ENCODE measurements at regions not wholly inside any gene's neighbourhood (a gene's known extent, or its start where the extent isn't known, plus 50 kb on each side); places are given as distances from the start of the nearest gene placed in this dataset.

DNA sequence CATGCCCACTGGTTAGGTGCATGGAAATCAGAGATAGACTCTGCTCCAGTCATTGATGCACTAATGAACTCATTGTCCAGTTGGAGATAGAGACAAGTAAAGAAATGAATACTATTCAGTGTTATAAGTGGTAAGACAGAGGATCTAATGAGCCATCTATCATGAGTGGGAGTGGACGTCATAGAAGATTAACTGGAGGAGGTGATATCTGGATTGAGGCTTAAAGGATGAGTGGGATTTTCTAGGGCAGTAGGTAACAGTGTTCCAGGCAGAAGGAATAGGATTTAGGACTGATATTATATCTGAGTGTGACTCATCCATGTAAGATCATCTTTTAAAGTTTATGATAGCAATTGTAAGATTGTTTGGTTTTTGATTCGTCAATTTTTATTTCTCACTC is 152.2 kb upstream of the CSNK1A1L start:
- no peak for ATAC-seq (replicated peaks in 6 of 8)
- 36 to 96% (median 73%) methylated on average over 1 to 2 of the region's 2 CpGs; no CpG with 5 or more reads in 1 of the 10 experiments for WGBS, 10 experiments
- in situ Hi-C loops (cut with MboI; ENCODE audit: low pct_unique_long_range_greater_than_20kb in 2 of 9, low sequenced_read_pairs in 9 of 9, unreplicated experiment in 9 of 9): no loop called here

DNA sequence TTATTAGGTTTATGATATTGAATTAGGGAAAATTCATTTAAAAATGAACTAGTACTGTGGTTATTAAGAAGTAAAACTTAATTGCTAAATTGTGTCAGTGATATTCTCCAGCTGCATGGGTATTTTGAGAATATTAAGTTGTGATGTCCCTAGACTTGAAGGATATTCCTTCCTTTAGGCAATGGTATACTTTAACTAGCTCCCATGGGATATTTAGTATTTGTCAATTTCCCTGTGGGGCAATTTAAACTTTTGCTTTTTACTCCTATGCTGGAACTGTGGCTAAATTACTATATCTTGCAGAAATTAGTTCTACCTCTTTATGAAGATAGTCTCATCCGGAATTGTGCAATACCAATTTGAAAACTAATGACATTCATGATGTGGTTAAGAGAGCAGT is 151.6 kb upstream of the CSNK1A1L start:
- 20 to 100% (median 83%) methylated on average over 1 of the region's 1 CpG; no CpG with 5 or more reads in 3 of the 10 experiments for WGBS, 10 experiments
- ATAC-seq (replicated peaks in 6 of 8): no peak
- no peaks in the 10 kb centered on the region for H3K4me1 ChIP-seq (replicated peaks in 1 of 2)
- no peak overlapping the region for H3K27ac ChIP-seq
- H3K4me3 ChIP-seq: no peak overlapping the region
- in situ Hi-C loops (cut with MboI; ENCODE audit: low pct_unique_long_range_greater_than_20kb in 2 of 9, low sequenced_read_pairs in 9 of 9, unreplicated experiment in 9 of 9): no loop called here

More for the DNA sequence above, 152.2 kb upstream of the CSNK1A1L start:
- Histone ChIP-seq H3K27ac (no peak overlapping the region), H3K4me3 (no peak overlapping the region), H3K4me1 (replicated peaks in 1 of 2) (no peaks in the 10 kb centered on the region)

- Histone ChIP-seq H3K4me3 (no peak overlapping the region), H3K4me1 (replicated peaks in 1 of 2) (no peaks in the 10 kb centered on the region), H3K27ac (no peak overlapping the region)
- in situ Hi-C loops (cut with MboI; ENCODE audit: low pct_unique_long_range_greater_than_20kb in 2 of 9, low sequenced_read_pairs in 9 of 9, unreplicated experiment in 9 of 9): no loop called here
- 56 to 97% (median 87%) methylated on average over 1 to 4 of the region's 4 CpGs for WGBS, 10 experiments
- no peak for ATAC-seq (replicated peaks in 6 of 8)
Observed at GRCh38 chr13:37241786-37242185, 136.3 kb upstream of the CSNK1A1L start.

DNA sequence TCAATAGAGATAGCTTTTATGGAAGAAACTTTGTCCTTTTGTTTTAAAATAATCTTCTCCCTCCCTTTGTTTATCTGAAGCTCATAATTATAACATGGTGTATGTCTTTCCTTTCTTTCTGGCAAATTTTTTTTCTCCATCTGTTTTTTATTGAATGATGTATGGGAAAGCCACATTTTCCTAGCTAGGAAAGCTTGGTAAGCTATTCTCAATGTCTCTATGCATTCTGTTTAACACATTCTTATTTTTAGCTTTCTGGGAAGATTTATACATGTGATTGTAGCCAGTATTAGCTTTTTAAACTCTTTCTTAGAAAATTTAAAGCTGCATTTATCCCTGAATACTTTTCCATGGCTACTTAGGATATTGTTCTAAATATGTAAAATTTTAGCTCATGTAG is 124.9 kb upstream of the CSNK1A1L start:
- in situ Hi-C loops (cut with MboI; ENCODE audit: low pct_unique_long_range_greater_than_20kb in 2 of 9, low sequenced_read_pairs in 9 of 9, unreplicated experiment in 9 of 9): no loop called here
- H3K4me3 ChIP-seq: no peak overlapping the region
- no peak overlapping the region for H3K27ac ChIP-seq
- peak in 1 of 8 experiments; percentile 12 for ATAC-seq (replicated peaks in 6 of 8)
- no peaks in the 10 kb centered on the region for H3K4me1 ChIP-seq (replicated peaks in 1 of 2)

GRCh38 chr13:37229931-37230330 is 124.5 kb upstream of the CSNK1A1L start:
- in situ Hi-C loops (cut with MboI; ENCODE audit: low pct_unique_long_range_greater_than_20kb in 2 of 9, low sequenced_read_pairs in 9 of 9, unreplicated experiment in 9 of 9): no loop called here
- WGBS, 10 experiments: 0 to 67% (median 17%) methylated on average over 1 of the region's 1 CpG; no CpG with 5 or more reads in 3 of the 10 experiments

DNA sequence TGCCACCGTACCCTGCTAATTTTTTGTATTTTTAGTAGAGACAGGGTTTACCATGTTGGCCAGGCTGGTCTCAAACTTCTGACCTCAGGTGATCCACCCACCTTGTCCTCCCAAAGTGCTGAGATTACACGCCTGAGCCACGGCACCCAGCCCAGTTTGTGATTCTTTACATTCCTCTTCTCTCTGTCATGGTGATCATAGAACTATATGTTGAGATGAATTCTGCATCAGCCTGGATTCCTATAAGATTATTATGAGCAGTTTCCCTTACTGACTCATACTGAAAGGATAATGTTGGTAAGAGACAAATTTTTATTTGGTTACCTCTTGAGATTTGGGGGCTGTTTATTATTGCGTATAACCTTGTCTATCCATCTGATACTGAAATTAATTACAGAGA is 121.5 kb upstream of the CSNK1A1L start:
- H3K4me3 ChIP-seq: no peak overlapping the region
- no peaks in the 10 kb centered on the region for H3K4me1 ChIP-seq (replicated peaks in 1 of 2)
- in situ Hi-C loops (cut with MboI; ENCODE audit: low pct_unique_long_range_greater_than_20kb in 2 of 9, low sequenced_read_pairs in 9 of 9, unreplicated experiment in 9 of 9): no loop called here
- ATAC-seq (replicated peaks in 6 of 8): no peak
- WGBS, 10 experiments: 48 to 100% (median 90%) methylated on average over 1 to 3 of the region's 4 CpGs; no CpG with 5 or more reads in 2 of the 10 experiments
- H3K27ac ChIP-seq: no peak overlapping the region

More at GRCh38 chr13:37229931-37230330, 124.5 kb upstream of the CSNK1A1L start:
- no peak overlapping the region for H3K4me3 ChIP-seq
- no peak for ATAC-seq (replicated peaks in 6 of 8)
- no peak overlapping the region for H3K27ac ChIP-seq
- H3K4me1 ChIP-seq (replicated peaks in 1 of 2): no peaks in the 10 kb centered on the region

DNA sequence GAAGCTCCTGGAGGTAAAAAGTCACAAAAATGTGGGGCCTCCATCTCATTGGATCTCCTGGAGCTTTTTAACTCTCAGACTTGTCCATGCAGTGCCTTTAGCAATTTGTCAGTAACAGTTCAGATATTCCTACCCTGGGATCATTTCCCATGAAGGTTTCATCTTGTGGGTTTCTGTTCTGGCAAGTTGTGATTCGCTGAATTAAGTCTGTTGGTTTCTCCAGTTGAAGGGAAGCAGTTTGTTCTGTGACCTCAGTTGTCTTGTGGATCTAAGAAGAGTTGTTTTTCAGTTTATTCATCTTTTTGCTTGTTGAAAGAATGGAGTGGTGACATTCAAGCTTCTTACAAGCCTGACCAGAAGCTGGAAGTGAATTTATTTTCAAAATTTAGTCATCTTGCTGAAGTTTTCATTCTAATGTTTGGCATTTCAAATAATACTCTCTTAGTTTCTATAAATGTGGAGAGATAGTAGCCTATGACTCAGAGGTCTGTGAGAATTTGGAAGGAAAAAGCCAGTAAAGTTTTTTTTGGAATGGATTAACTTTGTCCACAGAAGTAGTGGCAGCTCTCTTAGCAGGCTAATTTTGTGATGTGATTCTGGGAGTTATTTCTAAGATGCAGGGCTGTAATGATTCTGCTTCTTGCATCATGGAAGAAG is 120.1 kb upstream of the CSNK1A1L start:
- no peak for ATAC-seq (replicated peaks in 6 of 8)
- in situ Hi-C loops (cut with MboI; ENCODE audit: low pct_unique_long_range_greater_than_20kb in 2 of 9, low sequenced_read_pairs in 9 of 9, unreplicated experiment in 9 of 9): no loop called here
- Histone ChIP-seq H3K4me1 (replicated peaks in 1 of 2) (no peaks in the 10 kb centered on the region), H3K4me3 (no peak overlapping the region), H3K27ac (no peak overlapping the region)
- 0 to 100% (median 81%) methylated on average over 1 of the region's 1 CpG; no CpG with 5 or more reads in 2 of the 10 experiments for WGBS, 10 experiments

- Histone ChIP-seq H3K4me1 (replicated peaks in 1 of 2) (no peaks in the 10 kb centered on the region), H3K27ac (no peak overlapping the region), H3K4me3 (no peak overlapping the region)
- no peak for ATAC-seq (replicated peaks in 6 of 8)
- WGBS, 10 experiments: 0 to 100% (median 85%) methylated on average over 1 of the region's 1 CpG; no CpG with 5 or more reads in 2 of the 10 experiments
- in situ Hi-C loops (cut with MboI; ENCODE audit: low pct_unique_long_range_greater_than_20kb in 2 of 9, low sequenced_read_pairs in 9 of 9, unreplicated experiment in 9 of 9): no loop called here
Observed at GRCh38 chr13:37216331-37216730, 110.9 kb upstream of the CSNK1A1L start.

GRCh38 chr13:37212826-37213225 is 107.4 kb upstream of the CSNK1A1L start:
- Histone ChIP-seq H3K4me1 (replicated peaks in 1 of 2) (no peaks in the 10 kb centered on the region), H3K4me3 (no peak overlapping the region), H3K27ac (no peak overlapping the region)
- in situ Hi-C loops (cut with MboI; ENCODE audit: low pct_unique_long_range_greater_than_20kb in 2 of 9, low sequenced_read_pairs in 9 of 9, unreplicated experiment in 9 of 9): no loop called here
- WGBS, 10 experiments: 11 to 100% (median 80%) methylated on average over 1 to 2 of the region's 2 CpGs
- ATAC-seq (replicated peaks in 6 of 8): no peak

DNA sequence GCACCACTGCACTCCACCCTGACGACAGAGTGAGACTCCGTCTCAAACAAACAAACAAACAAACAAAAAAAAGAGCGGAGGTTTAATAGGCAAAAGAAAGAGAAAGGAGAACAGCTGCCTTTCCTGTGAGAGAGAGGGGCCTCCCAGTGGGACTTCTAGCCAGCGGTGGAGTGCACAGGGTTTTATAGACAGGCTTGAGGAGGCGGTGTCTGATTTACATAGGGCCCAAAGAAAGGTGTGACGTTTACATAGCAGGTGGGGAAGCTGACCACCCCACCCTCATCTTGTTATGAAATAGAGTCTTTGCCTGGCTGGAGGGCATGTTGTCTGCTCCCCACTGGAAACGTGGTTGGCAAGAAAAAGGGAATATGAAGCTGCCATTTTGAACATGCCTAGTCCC is 106.0 kb upstream of the CSNK1A1L start:
- H3K4me1 ChIP-seq (replicated peaks in 1 of 2): no peaks in the 10 kb centered on the region
- ATAC-seq (replicated peaks in 6 of 8): no peak
- in situ Hi-C loops (cut with MboI; ENCODE audit: low pct_unique_long_range_greater_than_20kb in 2 of 9, low sequenced_read_pairs in 9 of 9, unreplicated experiment in 9 of 9): no loop called here
- WGBS, 10 experiments: 0 to 100% (median 81%) methylated on average over 1 to 6 of the region's 7 CpGs; no CpG with 5 or more reads in 2 of the 10 experiments
- no peak overlapping the region for H3K27ac ChIP-seq
- no peak overlapping the region for H3K4me3 ChIP-seq

GRCh38 chr13:37209621-37210580 is 104.4 kb upstream of the CSNK1A1L start:
- in situ Hi-C loops (cut with MboI; ENCODE audit: low pct_unique_long_range_greater_than_20kb in 2 of 9, low sequenced_read_pairs in 9 of 9, unreplicated experiment in 9 of 9): no loop called here
- no peak for ATAC-seq (replicated peaks in 6 of 8)
- Histone ChIP-seq H3K27ac (no peak overlapping the region), H3K4me3 (no peak overlapping the region), H3K4me1 (replicated peaks in 1 of 2) (no peaks in the 10 kb centered on the region)
- WGBS, 10 experiments: 29 to 100% (median 85%) methylated on average over 1 to 4 of the region's 4 CpGs

DNA sequence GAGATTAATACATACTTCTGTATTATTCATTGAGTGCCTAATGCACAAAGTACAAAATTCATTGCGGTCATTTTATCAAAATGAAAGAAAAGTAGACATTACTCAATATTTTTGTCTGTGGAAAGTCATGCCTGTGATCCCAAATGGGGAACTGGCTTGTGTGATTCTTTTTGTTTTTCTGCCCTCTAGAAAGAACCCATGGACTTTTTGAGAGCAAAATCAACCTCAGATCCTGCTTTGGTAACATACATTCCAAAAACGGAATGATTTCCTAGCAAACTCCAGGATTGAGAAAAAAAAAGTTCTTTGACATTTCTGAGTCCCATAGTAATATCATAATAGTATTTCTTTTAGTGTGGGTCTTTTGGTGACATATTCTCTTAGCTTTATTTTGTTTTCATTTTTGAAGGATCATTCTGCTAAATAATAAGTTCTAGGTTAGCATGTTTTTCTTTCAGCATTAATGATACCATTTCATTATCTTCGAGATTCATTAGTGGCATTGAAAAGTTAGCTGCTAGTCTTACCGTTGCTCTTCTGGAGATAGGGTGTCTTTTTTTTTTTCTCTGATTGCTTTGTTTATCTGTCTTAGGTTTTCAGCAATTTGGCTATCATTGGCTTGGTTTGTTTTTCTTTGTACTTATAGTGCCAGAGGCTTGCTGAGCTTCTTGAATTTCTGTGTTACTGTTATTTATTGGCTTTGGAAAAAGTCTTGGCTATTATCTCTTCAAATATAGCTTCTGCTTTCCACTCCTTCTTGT is 102.4 kb upstream of the CSNK1A1L start:
- ATAC-seq (replicated peaks in 6 of 8): no peak

DNA sequence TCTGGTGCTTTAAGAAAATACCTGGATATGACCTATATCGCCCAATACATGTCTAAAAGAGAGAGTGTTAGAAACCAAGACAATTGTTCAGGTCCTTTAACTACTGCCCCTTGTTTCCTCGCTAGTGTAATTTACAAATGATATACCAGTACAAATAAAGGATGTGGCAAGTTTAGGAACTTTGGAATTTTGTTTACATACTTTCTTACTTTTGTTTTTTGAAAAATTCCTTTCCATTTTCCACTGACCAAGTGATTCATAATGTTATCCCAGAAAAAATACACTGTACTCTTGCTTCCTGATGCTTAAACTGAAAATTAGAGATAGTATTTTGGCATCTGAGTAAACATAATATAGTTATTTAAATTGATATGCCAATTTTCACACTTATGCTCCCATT is 96.8 kb upstream of the CSNK1A1L start:
- in situ Hi-C loops (cut with MboI; ENCODE audit: low pct_unique_long_range_greater_than_20kb in 2 of 9, low sequenced_read_pairs in 9 of 9, unreplicated experiment in 9 of 9): no loop called here
- Histone ChIP-seq H3K4me1 (replicated peaks in 1 of 2) (no peaks in the 10 kb centered on the region), H3K27ac (no peak overlapping the region), H3K4me3 (no peak overlapping the region)
- no peak for ATAC-seq (replicated peaks in 6 of 8)
- WGBS, 10 experiments: 17 to 100% (median 91%) methylated on average over 1 to 2 of the region's 2 CpGs; no CpG with 5 or more reads in 1 of the 10 experiments

More for the DNA sequence above, 102.4 kb upstream of the CSNK1A1L start:
- no peaks in the 10 kb centered on the region for H3K4me1 ChIP-seq (replicated peaks in 1 of 2)
- H3K4me3 ChIP-seq: no peak overlapping the region
- H3K27ac ChIP-seq: no peak overlapping the region
- in situ Hi-C loops (cut with MboI; ENCODE audit: low pct_unique_long_range_greater_than_20kb in 2 of 9, low sequenced_read_pairs in 9 of 9, unreplicated experiment in 9 of 9): no loop called here
- WGBS, 10 experiments: 47 to 98% (median 82%) methylated on average over 3 to 4 of the region's 4 CpGs
